HCT116 (cell line): ENCODE measurements at regions not wholly inside any gene's neighbourhood (a gene's known extent, or its start where the extent isn't known, plus 50 kb on each side); places are given as distances from the start of the nearest gene placed in this dataset.

Experiments
- CTCF ChIP-seq, 3 experiments: fragments of 200-600 bp in 1 of 3; sonication (generic) in 1 of 3; IDR thresholded peaks in 2 of 3; conservative IDR thresholded peaks in 1 of 3; 2 replicates each; pipeline ENCODE4 v1.5.1; 2012 to 2017; ENCODE audit warnings: low read depth in 2 of 3, low read length in 2 of 3, antibody characterized with exemption in 1 of 3, borderline replicate concordance in 1 of 3, control low read depth in 1 of 3, mild to moderate bottlenecking in 1 of 3, mixed read lengths in 1 of 3, mixed run types in 1 of 3, moderate library complexity in 1 of 3; ENCODE audit not compliant: insufficient read depth in 1 of 3
- POLR2A ChIP-seq: IDR thresholded peaks from 2 replicates; pipeline ENCODE4 v1.7.0; 2011; ENCODE audit warnings: borderline replicate concordance; ENCODE audit not compliant: insufficient read depth, insufficient read length; ENCODE audit errors: extremely low read depth
- ZBTB33 ChIP-seq: IDR thresholded peaks from 2 replicates; pipeline ENCODE4 v1.6.1; 2011; ENCODE audit warnings: mild to moderate bottlenecking, low read length, moderate library complexity; ENCODE audit not compliant: insufficient replicate concordance; ENCODE audit errors: extremely low read depth

GRCh38 chr3:166201476-166201875 lies 364.3 kb upstream of the BCHE start:
- no peak for TF ChIP-seq ZBTB33
- no peak for TF ChIP-seq POLR2A
- no peak for TF ChIP-seq CTCF (IDR thresholded peaks at IDR 0.05 in 2 of 3, conservative IDR thresholded peaks at IDR 0.05 in 1 of 3; ENCODE audit: borderline replicate concordance in 1 of 3, insufficient read depth in 1 of 3, low read depth in 2 of 3, low read length in 2 of 3)
